GM18499 (cell line): ENCODE measurements at regions not wholly inside any gene's neighbourhood (a gene's known extent, or its start where the extent isn't known, plus 50 kb on each side); places are given as distances from the start of the nearest gene placed in this dataset.
A peak's percentile ranks its signal among the peaks of the same experiment; 100 is the strongest.

Experiments
- ATAC-seq: cut with Tn5 transposase; IDR thresholded peaks from one replicate; pipeline ENCODE4 v1.9.1; 2021; ENCODE audit warnings: moderate number of reproducible peaks; ENCODE audit not compliant: insufficient read depth, unreplicated experiment

DNA sequence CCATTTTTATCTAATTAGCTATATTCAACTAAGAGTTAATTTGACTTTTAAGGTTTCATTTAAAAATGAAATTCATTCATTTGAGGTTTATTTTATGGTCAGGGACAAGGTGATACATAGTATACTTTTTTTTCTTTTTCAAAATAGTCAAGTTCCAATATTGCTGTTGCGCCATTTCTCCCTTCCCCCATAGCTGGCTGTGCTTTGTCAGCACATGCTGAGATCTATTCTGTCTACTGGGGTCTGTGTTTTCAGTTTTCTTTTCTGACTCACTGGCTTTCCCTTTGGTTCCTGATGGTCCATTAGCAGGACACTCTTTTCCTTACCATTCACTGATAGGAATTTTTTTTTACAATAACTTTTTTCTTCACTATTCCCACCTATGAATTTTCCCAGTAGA, 336.4 kb upstream of the TMEM229A start:
- no peak for ATAC-seq

- ATAC-seq = no peak
Observed at GRCh38 chr7:124366118-124366517, 333.3 kb upstream of the TMEM229A start.

DNA sequence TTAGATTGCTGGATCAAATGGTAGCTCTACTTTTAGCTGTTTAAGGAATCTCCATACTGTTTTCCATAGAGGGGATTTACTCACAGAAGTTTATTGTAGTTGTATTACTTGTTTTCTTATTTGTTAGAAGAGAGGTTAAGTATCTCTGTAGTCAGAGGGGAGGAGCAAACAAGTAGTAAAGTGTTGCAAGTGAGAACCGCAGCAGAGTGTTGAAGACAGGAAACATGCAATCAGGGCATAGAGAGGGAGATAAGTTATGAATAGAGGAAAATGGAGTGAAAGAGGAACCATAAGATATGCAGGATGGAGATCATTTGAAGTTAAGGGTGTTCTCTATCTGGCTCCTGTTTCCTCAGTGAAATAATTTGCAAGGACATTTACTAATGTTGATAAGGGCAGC, 331.4 kb upstream of the TMEM229A start:
- no peak for ATAC-seq

DNA sequence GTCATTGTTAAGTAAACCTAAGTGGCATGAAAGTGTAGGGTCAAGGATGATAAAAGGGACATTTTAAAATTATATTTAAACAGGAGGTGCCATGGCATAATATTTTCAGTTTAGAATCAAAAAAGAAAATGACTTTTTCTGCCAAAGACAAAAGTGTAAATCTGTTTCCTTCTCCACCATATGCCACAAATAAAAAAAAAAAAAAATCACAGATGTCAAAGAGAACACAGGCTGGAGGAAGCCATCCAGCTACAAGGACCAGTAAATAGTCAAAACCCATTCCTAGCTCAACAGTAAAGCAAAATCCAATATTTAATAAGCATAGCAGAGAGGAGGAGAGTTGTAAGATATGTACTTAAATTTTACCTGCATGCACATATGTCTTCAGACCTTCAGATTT, 321.3 kb upstream of the TMEM229A start:
- ATAC-seq = no peak

GRCh38 chr7:124351950-124352349, 319.1 kb upstream of the TMEM229A start:
- ATAC-seq = no peak

- ATAC-seq = no peak
Observed at GRCh38 chr7:124349443-124349842, 316.6 kb upstream of the TMEM229A start.

DNA sequence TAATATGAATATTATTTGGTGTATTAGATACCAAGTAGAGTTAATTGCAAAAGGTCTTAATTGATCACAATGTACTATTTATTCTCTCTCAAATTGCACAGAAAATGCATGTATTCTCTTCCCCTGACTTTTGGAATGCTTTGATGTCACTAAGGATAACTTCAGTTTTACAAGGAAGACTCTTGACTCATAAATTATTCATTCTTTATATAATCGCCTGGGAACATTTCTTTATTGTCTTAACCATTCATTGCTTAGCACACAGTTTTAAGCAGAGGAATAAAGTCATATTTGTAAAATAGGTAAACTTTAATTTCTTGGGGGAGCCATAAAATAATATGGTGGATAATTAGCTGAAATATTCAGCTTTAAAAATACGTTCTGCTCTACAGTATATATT, 306.0 kb upstream of the TMEM229A start:
- no peak for ATAC-seq

DNA sequence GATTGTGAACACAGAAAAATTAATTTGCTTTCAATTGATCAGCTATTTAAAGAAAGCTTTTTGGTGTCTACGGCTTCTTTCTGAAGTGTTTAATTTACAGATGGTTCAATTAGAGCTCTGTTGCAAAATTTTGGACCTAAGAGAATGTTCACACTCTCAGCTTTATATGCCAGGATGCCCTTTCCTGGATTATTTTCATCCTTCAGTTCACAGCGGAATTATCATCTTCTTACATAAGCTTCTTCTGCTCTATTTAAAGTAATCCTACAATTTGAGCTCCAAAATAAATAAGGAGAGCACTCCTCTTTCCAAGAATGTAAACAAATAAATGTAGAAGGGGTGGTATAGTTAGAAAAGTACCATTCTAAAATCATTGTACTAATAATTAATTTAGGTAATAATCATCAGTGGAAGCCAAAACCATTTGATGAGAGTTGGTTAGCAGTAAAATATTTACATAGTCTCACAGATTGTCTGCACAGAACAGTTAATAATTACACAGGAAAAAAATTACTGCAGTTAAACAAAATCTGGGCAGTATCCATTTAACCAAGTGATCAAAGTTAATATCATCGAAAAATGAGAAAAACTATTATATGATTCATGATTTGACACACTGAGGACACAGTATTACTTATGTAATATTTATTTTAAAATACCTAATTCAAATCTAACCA, 298.0 kb upstream of the TMEM229A start:
- no peak for ATAC-seq

GRCh38 chr7:124328774-124329173, 295.9 kb upstream of the TMEM229A start:
- no peak for ATAC-seq

DNA sequence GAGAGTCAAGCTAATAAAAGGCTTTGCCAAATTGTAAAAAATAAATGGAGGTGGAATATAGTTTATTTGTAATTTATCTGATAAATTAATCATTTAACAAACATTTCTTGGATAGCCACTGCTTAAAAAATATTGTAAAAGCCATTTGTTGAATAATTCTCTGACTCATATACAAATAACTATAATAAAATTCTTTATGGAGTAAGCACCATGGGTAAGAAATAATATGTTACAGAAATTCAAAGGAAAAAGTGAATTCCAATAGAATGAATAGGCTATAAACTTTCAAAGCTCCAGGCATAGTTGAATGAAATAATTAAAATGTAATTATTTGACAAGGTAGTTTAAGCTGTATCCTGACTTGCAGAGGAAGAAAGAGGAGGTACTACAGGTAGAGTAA, 291.4 kb upstream of the TMEM229A start:
- ATAC-seq = no peak

DNA sequence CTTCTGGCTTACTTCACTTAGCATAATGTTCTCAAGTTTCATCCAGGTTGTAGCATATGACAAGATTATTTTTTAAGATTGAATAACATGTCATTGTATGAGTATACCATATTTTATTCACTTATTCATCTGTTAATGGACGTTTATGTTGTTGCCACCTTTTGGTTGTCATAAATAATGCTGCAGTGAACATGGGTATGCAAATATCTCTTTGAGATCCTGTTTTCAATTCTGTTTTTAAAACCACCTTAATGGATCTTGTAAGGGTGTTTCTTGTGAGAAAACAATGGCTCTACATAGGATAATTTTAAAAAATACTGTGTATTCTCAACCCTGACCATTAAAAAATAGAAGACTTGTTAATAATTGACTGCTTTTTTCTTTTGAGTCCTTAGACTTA, 290.7 kb upstream of the TMEM229A start:
- peak; percentile 43 for ATAC-seq

DNA sequence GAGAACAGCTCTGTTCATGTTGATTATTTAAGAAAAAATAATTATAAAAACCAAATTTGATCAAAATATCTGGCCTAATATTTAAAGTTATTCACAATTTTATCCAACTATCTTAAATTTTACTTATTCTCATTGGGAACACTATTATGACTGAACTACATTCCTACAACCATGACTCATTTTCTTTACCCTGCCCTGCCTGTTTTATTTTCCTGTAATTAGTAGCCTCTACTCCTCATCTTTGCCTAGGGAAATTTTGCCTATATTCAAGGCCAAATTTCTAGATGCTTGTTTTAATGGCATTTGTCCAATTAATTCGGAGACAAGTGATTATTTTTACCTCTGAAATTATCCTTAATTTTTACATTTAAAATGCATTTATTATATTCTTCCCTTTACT, 289.7 kb upstream of the TMEM229A start:
- no peak for ATAC-seq

DNA sequence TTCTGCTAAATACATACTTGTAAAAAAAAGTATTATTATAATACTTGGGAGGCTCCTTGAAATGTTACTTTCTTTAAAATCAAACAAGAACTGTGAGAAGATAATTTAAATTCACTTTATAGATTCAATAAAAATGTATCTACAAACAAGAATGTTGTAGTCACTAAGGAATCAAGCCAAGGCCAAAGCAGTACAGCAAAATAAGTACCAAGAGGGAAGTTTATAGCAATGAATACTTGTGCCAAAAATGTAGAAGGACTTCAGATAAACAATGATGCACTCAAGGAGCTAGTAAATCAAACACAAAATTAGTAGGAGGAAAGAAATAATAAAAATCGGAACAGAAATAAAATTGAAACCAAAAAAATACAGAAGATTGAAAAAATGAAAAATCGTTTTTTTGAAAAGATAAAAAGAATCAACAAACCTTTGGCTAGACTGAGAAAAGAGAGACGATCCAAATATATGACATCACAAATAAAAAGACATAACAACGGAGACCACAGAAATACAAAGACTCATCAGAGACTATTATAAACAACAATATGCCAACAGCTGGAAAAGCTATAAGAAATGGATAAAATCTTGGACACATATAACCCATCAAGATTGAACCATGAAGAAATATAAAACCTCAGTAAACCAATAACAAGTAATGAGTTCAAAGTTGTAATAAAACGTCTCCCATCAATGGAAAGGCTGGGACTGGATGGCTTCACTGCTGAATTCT, 286.0 kb upstream of the TMEM229A start:
- no peak for ATAC-seq

- no peak for ATAC-seq
Observed at GRCh38 chr7:124310934-124311390, 278.1 kb upstream of the TMEM229A start.

DNA sequence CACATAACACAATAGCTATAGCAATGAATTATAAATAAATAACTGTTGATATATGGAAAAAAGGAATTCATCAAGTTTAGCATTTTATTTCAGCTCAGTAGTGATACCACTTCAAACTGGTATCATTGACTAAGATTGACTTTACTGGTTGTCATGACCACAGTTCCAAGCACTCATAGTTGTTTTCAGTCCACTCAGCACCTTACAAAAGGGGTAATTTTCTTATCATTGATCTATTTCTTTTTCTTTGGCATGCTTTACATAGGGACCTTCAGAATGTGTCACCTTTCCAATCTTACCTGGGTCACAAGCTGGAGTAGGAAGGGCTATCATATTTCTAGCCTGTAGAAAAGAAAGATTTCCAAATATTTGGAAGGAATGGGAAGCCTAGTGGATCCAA, 275.5 kb upstream of the TMEM229A start:
- no peak for ATAC-seq

DNA sequence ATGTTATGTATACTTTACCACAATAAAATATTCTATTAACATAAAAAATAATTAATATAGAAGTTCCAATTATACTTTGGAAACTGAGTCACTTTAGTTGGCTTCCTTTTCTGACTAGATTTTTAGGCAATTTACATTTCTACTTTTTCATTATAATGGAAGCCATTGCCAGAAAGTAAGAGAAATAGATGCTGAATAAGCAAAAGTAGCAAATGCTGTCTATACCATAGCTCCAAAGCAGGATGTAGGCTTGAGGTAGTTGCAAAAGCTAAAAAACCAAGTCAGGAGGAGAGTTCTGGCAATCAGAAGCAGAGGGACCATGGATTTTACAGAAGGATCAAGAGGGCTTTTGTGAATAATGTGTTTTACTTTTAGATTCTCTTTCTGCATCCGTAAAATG, 262.4 kb upstream of the TMEM229A start:
- no peak for ATAC-seq

DNA sequence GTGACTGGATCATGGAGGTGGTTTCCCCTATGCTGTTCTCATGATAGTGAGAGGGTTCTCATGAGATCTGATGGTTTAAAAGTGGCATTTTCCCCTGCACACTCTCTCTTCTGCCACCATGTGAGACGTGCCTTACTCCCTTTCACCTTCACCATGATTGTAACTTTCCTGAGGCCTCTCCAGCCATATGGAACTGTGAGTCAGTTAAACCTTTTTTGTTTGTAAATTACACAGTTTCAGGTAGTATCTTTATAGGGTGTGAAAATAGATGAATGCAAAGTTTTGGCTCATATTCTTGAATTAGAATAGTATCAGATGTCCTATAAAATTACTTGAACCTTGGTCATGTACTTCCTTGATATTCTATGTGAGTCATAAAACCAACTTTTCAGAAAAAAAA, 252.1 kb upstream of the TMEM229A start:
- ATAC-seq = no peak

- peak; percentile 84 for ATAC-seq
Observed at GRCh38 chr7:124276005-124276622, 243.2 kb upstream of the TMEM229A start.

GRCh38 chr7:124275411-124275810, 242.5 kb upstream of the TMEM229A start:
- no peak for ATAC-seq

- ATAC-seq = no peak
Observed at GRCh38 chr7:124269774-124270173, 236.9 kb upstream of the TMEM229A start.

DNA sequence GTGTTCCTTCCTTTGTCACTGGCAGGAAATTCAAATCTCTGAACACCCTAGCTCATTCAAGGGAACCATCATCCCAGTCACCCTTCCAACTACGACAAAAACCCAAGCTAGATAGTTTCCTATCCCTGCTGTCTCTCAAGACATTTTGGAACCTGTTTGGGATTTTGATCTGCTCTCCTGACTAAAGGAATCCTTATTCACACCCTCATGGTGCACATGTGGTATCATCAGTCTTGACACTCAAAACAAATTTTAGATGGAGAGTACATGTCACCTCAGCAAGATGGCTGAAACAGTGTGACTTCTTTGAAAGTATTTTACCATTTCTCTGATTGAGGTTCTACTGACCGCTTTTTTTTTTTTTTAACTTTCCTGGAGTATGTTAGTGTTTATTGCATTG, 234.3 kb upstream of the TMEM229A start:
- no peak for ATAC-seq
